Endothelial cell of umbilical vein (primary cell): ENCODE measurements at regions not wholly inside any gene's neighbourhood (a gene's known extent, or its start where the extent isn't known, plus 50 kb on each side); places are given as distances from the start of the nearest gene placed in this dataset.

Source experiments
- BruUV-seq: library from RNA; stranded (reverse); fragments of 400-500 nt; replicated peaks from 2 replicates; lab custom pipeline; 2021; lab: Mats Ljungman, UMichigan
- CTCF ChIA-PET: fragments of 300-600, 350-600 bp; sonication (Branson Sonifier 250); formaldehyde crosslinking; loops from one replicate; lab custom pipeline; 2021; ENCODE audit warnings: antibody characterized with exemption, inconsistent platforms; lab: Charles Lee
- POLR2A ChIA-PET: fragments of 300-600, 350-600 bp; sonication (Branson Sonifier 250); formaldehyde crosslinking; loops from one replicate; lab custom pipeline; 2021; ENCODE audit warnings: antibody characterized with exemption, inconsistent platforms; lab: Charles Lee
- DNase-seq: peaks from one replicate; pipeline ENCODE4 v3.0.0-alpha.2; 2011; ENCODE audit warnings: low read depth, low spot score
- FAIRE-seq: peaks from 2 replicates; lab custom pipeline; 2011; peaks lifted over from hg19 to GRCh38; lab: Jason Lieb, UNC
- H2AFZ ChIP-seq: 2 replicates; pipeline ENCODE4 v1.6.0; 2012; ENCODE audit warnings: low read depth, low read length, control low read depth, inconsistent platforms
- H3K27ac ChIP-seq: 2 replicates; pipeline ENCODE4 v1.5.1; 2011; ENCODE audit warnings: low read depth, mild to moderate bottlenecking, control low read depth, low read length, moderate library complexity; ENCODE audit not compliant: insufficient read depth
- H3K27me3 ChIP-seq, 2 experiments: 2 replicates each; pipeline versions ENCODE4 v1.6.0 to v1.6.1; 2011; ENCODE audit warnings: low read length in 2 of 2, mixed read lengths in 1 of 2; ENCODE audit not compliant: control insufficient read depth in 2 of 2, insufficient read depth in 2 of 2
- H3K36me3 ChIP-seq, 2 experiments: 2 replicates in 1 of 2; 3 replicates in 1 of 2; pipeline ENCODE4 v1.5.1; 2011; ENCODE audit warnings: low read length in 2 of 2, mild to moderate bottlenecking in 1 of 2, moderate library complexity in 1 of 2; ENCODE audit not compliant: control insufficient read depth in 2 of 2, insufficient read depth in 2 of 2; ENCODE audit errors: extremely low read depth in 1 of 2
- H3K4me1 ChIP-seq: 3 replicates; pipeline ENCODE4 v1.5.1; 2011; ENCODE audit warnings: mild to moderate bottlenecking, low read length; ENCODE audit not compliant: control insufficient read depth, insufficient read depth; ENCODE audit errors: extremely low read depth
- H3K4me2 ChIP-seq: 2 replicates; pipeline ENCODE4 v1.6.1; 2011; ENCODE audit warnings: low read length, control low read depth, mixed read lengths; ENCODE audit not compliant: insufficient read depth
- H3K4me3 ChIP-seq, 3 experiments: fragments of 200-600 bp in 1 of 3; sonication (generic), shearing (Covaris generic) in 1 of 3; replicated peaks in 1 of 3; 2 replicates each; pipeline ENCODE4 v1.5.1; 2011 to 2016; ENCODE audit warnings: control low read depth in 3 of 3, low read length in 3 of 3, mild to moderate bottlenecking in 2 of 3, inconsistent platforms in 1 of 3, low read depth in 1 of 3, moderate library complexity in 1 of 3; ENCODE audit not compliant: insufficient read depth in 1 of 3
- H3K79me2 ChIP-seq: 2 replicates; pipeline ENCODE4 v1.6.0; 2012; ENCODE audit warnings: low read length, inconsistent platforms; ENCODE audit not compliant: control insufficient read depth, insufficient read depth
- H3K9ac ChIP-seq: replicated peaks from 2 replicates; pipeline ENCODE3; 2011; ENCODE audit warnings: low read length, control low read depth; ENCODE audit not compliant: insufficient read depth; ENCODE audit errors: extremely low read depth
- H3K9me1 ChIP-seq: replicated peaks from 3 replicates; pipeline ENCODE4 v1.6.0; 2011; ENCODE audit warnings: mild to moderate bottlenecking, low read length; ENCODE audit not compliant: control insufficient read depth, insufficient read depth; ENCODE audit errors: extremely low read depth
- H3K9me3 ChIP-seq: replicated peaks from 2 replicates; pipeline ENCODE4 v1.5.1; 2012; ENCODE audit warnings: low read length, inconsistent platforms; ENCODE audit not compliant: control insufficient read depth, insufficient read depth
- H4K20me1 ChIP-seq: replicated peaks from 2 replicates; pipeline ENCODE3; 2011; ENCODE audit warnings: mild to moderate bottlenecking, low read length; ENCODE audit not compliant: control insufficient read depth, insufficient read depth; ENCODE audit errors: extremely low read depth
- EZH2 ChIP-seq: IDR thresholded peaks from 2 replicates; pipeline ENCODE4 v1.6.1; 2012; ENCODE audit warnings: borderline replicate concordance, low read depth, mild to moderate bottlenecking, moderate library complexity, low read length, inconsistent platforms; ENCODE audit not compliant: severe bottlenecking
- FOS ChIP-seq: IDR thresholded peaks from 2 replicates; pipeline ENCODE4 v1.6.1; 2011; ENCODE audit warnings: mild to moderate bottlenecking, low read length, moderate library complexity, borderline replicate concordance; ENCODE audit not compliant: insufficient read depth
- GATA2 ChIP-seq: IDR thresholded peaks from 2 replicates; pipeline ENCODE4 v1.7.0; 2011; ENCODE audit warnings: low read depth, mild to moderate bottlenecking, moderate library complexity, mixed read lengths, low read length; ENCODE audit not compliant: insufficient read length, insufficient read depth
- JUN ChIP-seq: IDR thresholded peaks from 2 replicates; pipeline ENCODE4 v1.6.1; 2011; ENCODE audit warnings: borderline replicate concordance, low read depth; ENCODE audit not compliant: insufficient read length, insufficient read depth
- MYC ChIP-seq: IDR thresholded peaks from one replicate; pipeline ENCODE4 v1.6.1; 2011; ENCODE audit warnings: mild to moderate bottlenecking, low read depth, low read length
- POLR2A ChIP-seq: IDR thresholded peaks from 2 replicates; pipeline ENCODE4 v1.6.1; 2012; ENCODE audit warnings: low read depth, mild to moderate bottlenecking, control low read depth, low read length
- POLR2AphosphoS5 ChIP-seq: IDR thresholded peaks from 2 replicates; pipeline ENCODE4 v1.6.1; 2012; ENCODE audit warnings: low read depth, mild to moderate bottlenecking, control low read depth, low read length, moderate library complexity; ENCODE audit not compliant: insufficient read depth
- dilution Hi-C: fragments of 300-500 bp; cut with MboI; formaldehyde crosslinking; loops from one replicate; pipeline ENCODE4 v1.15.0; 2019; ENCODE audit warnings: low sequenced_read_pairs; ENCODE audit not compliant: extremely low pct_ligation_motif_present
- intact Hi-C: fragments of 100-400 bp; cut with micrococcal nuclease; formaldehyde crosslinking; loops from one replicate; pipeline ENCODE4 v1.10.0; 2022
- TF ChIP-seq, protein P1 (sequence below): IDR thresholded peaks from 2 replicates; pipeline ENCODE4 v1.6.1; 2011; ENCODE audit not compliant: insufficient read depth, insufficient read length
- TF ChIP-seq, protein P2 (sequence below), 2 donors: IDR thresholded peaks; 1 replicate in 1 of 2; 2 replicates in 1 of 2; pipeline ENCODE4 v1.5.1; 2011; ENCODE audit warnings: low read length in 2 of 2, mild to moderate bottlenecking in 2 of 2, moderate library complexity in 2 of 2, control low read depth in 1 of 2, inconsistent platforms in 1 of 2, low read depth in 1 of 2; ENCODE audit not compliant: insufficient read depth in 1 of 2; ENCODE audit errors: extremely low read depth in 1 of 2

- Histone ChIP-seq H3K79me2 (no peaks in the 10 kb centered on the region), H3K4me2 (no peak overlapping the region), H4K20me1 (no peaks in the 10 kb centered on the region), H3K9me1 (no peaks in the 10 kb centered on the region), H3K9ac (no peak overlapping the region), H3K9me3 (peaks cover 2% of the 10 kb centered on the region), H3K4me3 (no peak overlapping the region), H3K4me1 (no peaks in the 10 kb centered on the region), H3K27ac (no peak overlapping the region), H3K36me3 (no peaks in the 10 kb centered on the region), H3K27me3 (no peaks in the 10 kb centered on the region), H2AFZ (no peak overlapping the region)
- dilution Hi-C loops: no loop called here
- POLR2A ChIA-PET: no interaction called here
- no TSS peak for BruUV-seq
- DNase-seq (no peak), FAIRE-seq (no peak)
- TF ChIP-seq, protein P1, sequence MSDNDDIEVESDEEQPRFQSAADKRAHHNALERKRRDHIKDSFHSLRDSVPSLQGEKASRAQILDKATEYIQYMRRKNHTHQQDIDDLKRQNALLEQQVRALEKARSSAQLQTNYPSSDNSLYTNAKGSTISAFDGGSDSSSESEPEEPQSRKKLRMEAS: no peak
- TF ChIP-seq EZH2: no peak
- no peak for TF ChIP-seq POLR2A
- TF ChIP-seq FOS: no peak
- no peak for TF ChIP-seq POLR2AphosphoS5
- no peak for TF ChIP-seq GATA2
- TF ChIP-seq, protein P2, sequence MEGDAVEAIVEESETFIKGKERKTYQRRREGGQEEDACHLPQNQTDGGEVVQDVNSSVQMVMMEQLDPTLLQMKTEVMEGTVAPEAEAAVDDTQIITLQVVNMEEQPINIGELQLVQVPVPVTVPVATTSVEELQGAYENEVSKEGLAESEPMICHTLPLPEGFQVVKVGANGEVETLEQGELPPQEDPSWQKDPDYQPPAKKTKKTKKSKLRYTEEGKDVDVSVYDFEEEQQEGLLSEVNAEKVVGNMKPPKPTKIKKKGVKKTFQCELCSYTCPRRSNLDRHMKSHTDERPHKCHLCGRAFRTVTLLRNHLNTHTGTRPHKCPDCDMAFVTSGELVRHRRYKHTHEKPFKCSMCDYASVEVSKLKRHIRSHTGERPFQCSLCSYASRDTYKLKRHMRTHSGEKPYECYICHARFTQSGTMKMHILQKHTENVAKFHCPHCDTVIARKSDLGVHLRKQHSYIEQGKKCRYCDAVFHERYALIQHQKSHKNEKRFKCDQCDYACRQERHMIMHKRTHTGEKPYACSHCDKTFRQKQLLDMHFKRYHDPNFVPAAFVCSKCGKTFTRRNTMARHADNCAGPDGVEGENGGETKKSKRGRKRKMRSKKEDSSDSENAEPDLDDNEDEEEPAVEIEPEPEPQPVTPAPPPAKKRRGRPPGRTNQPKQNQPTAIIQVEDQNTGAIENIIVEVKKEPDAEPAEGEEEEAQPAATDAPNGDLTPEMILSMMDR (IDR thresholded peaks at IDR 0.05; ENCODE audit: extremely low read depth in 1 of 2, insufficient read depth in 1 of 2, low read depth in 1 of 2, low read length in 2 of 2): no peak
- TF ChIP-seq MYC: no peak
- no peak for TF ChIP-seq JUN
- intact Hi-C loops: no loop called here
- CTCF ChIA-PET: no interaction called here
Measured at GRCh38 chr6:48837744-48838143, 625.3 kb downstream of the MMUT start.
